ENCODE measurements at regions not wholly inside any gene's neighbourhood (a gene's known extent, or its start where the extent isn't known, plus 50 kb on each side); places are given as distances from the start of the nearest gene placed in this dataset.
"Not testable (repeated sequence)": the region's sequence is repeated elsewhere in the genome, so short reads cannot be mapped to it uniquely, and the experiment has no call there.

- no peak for DNase-seq
Measured at GRCh38 chrY:20042993-20043392, 298.5 kb upstream of the KDM5D start.

- no peak for DNase-seq
Measured at GRCh38 chrY:20025676-20026075, 281.1 kb upstream of the KDM5D start.

GRCh38 chrY:19993410-19993809, 248.9 kb upstream of the KDM5D start:
- DNase-seq, result not testable (repeated sequence)

GRCh38 chrY:19973012-19973411, 228.5 kb upstream of the KDM5D start:
- no peak for DNase-seq

GRCh38 chrY:19947702-19948101, 203.2 kb upstream of the KDM5D start:
- no peak for DNase-seq

GRCh38 chrY:19899011-19899410, 154.5 kb upstream of the KDM5D start:
- DNase-seq, result no peak

- no peak for DNase-seq
Measured at GRCh38 chrY:19892076-19892964, 147.8 kb upstream of the KDM5D start.

GRCh38 chrY:19882145-19882544, 137.6 kb upstream of the KDM5D start:
- no peak for DNase-seq

- peak in 1 of 2 experiments; percentile 13 for DNase-seq
Measured at GRCh38 chrY:19869715-19870114, 125.2 kb upstream of the KDM5D start.

- DNase-seq, result no peak
Measured at GRCh38 chrY:19869281-19869680, 124.8 kb upstream of the KDM5D start.

GRCh38 chrY:19868647-19869046, 124.1 kb upstream of the KDM5D start:
- DNase-seq, result no peak

- no peak for DNase-seq
Measured at GRCh38 chrY:19856474-19857135, 112.1 kb upstream of the KDM5D start.

- DNase-seq, result no peak
Measured at GRCh38 chrY:19842972-19843371, 98.4 kb upstream of the KDM5D start.

- DNase-seq, result no peak
Measured at GRCh38 chrY:19824136-19824535, 79.6 kb upstream of the KDM5D start.

GRCh38 chrY:19818546-19818945, 74.0 kb upstream of the KDM5D start:
- no peak for DNase-seq

- peak; percentile 6 to 21 for DNase-seq
Measured at GRCh38 chrY:19816920-19817319, 72.4 kb upstream of the KDM5D start.

GRCh38 chrY:19816053-19816823, 71.7 kb upstream of the KDM5D start:
- DNase-seq, result peak in 1 of 2 experiments; percentile 0
